Ovary (tissue), 7 donors: ENCODE measurements at regions not wholly inside any gene's neighbourhood (a gene's known extent, or its start where the extent isn't known, plus 50 kb on each side); places are given as distances from the start of the nearest gene placed in this dataset.
A peak's percentile ranks its signal among the peaks of the same experiment; 100 is the strongest.

ENCODE experiments used
- DNase-seq, 5 donors: peaks; one replicate each; pipeline ENCODE4 v3.0.0-alpha.2; 2019 to 2020
- H3K27ac ChIP-seq, 2 donors: fragments of 200-600 bp; one replicate each; pipeline versions ENCODE4 v1.5.1 to v1.8.0; 2019 to 2022
- H3K27me3 ChIP-seq: fragments of 200-600 bp; one replicate; pipeline ENCODE4 v1.8.0; 2022
- H3K36me3 ChIP-seq: fragments of 200-600 bp; sonication (generic); one replicate; pipeline ENCODE4 v1.5.1; 2019
- H3K4me1 ChIP-seq: one replicate; pipeline ENCODE4 v1.8.1; 2013; ENCODE audit warnings: mild to moderate bottlenecking, moderate library complexity; ENCODE audit not compliant: insufficient read depth
- H3K4me3 ChIP-seq: fragments of 200-600 bp; sonication (generic); one replicate; pipeline ENCODE4 v1.5.1; 2017
- H3K9me3 ChIP-seq, 2 donors: fragments of 200-600 bp in 1 of 2; sonication (generic) in 1 of 2; one replicate each; pipeline versions ENCODE4 v1.5.1 to v1.8.1; 2013 to 2019; ENCODE audit warnings: mild to moderate bottlenecking in 1 of 2, moderate library complexity in 1 of 2
- EP300 ChIP-seq: sonication (generic); formaldehyde crosslinking; IDR thresholded peaks from one replicate; pipeline ENCODE4 v1.6.1; 2017; ENCODE audit warnings: antibody characterized with exemption
- POLR2A ChIP-seq: fragments of 450-650 bp; IDR thresholded peaks from one replicate; pipeline ENCODE4 v1.6.1; 2017; ENCODE audit warnings: antibody characterized with exemption, mild to moderate bottlenecking, moderate library complexity
- WGBS, 3 donors: extraction: QIAGEN DNeasy Blood & Tissue Kit in 1 of 3; methylation state at CpG; one replicate each; pipeline versions ENCODE4 v1.1.5 to v1.1.7; 2013 to 2017; 5-methylcytosine and 5-hydroxymethylcytosine counted together
- intact Hi-C, 4 donors: fragments of 100-400 bp; cut with DNase I; formaldehyde crosslinking; loops; one replicate each; pipeline versions ENCODE4 v1.11.0 to v1.15.1; 2022 to 2023
- TF ChIP-seq, protein P1 (sequence below), 3 donors: fragments of 450-650 bp in 2 of 3; fragments of 200-600 bp in 1 of 3; IDR thresholded peaks; one replicate each; pipeline versions ENCODE4 v1.5.1 to v1.8.0; 2016 to 2022; ENCODE audit warnings: antibody characterized with exemption in 3 of 3, mild to moderate bottlenecking in 1 of 3
- donor health status: DM: no; HTN: no; CAD: no; lungs with moderate emphysema.
- donor health status: DM: no; HTN: no; CAD: no.
- donor health status: Bipolar disorder and iron deficiency.
- donor health status: DM: no; HTN: no; CAD: no.
- donor health status: DM: yes; HTN: yes; CAD: no.

DNA sequence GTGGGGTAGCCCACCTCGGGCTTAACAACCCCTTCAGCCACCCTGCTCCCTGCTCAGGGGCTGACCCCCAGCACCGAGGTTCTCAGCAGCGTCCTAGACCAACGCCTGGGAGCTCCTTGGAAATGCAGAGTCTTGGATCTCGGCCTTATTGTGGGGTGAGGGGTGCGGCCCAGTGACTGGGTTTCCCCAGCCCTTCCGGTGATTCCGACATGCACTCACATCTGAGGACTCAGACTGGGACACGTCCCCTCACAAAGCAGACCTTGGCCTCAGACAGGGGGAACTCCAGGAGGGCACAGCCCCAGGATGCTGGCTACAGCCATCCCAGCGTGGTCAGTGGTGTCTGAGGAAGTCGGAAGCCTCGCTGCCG, 117.7 kb downstream of the RFLNA start:
- TF ChIP-seq, protein P1, sequence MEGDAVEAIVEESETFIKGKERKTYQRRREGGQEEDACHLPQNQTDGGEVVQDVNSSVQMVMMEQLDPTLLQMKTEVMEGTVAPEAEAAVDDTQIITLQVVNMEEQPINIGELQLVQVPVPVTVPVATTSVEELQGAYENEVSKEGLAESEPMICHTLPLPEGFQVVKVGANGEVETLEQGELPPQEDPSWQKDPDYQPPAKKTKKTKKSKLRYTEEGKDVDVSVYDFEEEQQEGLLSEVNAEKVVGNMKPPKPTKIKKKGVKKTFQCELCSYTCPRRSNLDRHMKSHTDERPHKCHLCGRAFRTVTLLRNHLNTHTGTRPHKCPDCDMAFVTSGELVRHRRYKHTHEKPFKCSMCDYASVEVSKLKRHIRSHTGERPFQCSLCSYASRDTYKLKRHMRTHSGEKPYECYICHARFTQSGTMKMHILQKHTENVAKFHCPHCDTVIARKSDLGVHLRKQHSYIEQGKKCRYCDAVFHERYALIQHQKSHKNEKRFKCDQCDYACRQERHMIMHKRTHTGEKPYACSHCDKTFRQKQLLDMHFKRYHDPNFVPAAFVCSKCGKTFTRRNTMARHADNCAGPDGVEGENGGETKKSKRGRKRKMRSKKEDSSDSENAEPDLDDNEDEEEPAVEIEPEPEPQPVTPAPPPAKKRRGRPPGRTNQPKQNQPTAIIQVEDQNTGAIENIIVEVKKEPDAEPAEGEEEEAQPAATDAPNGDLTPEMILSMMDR (IDR thresholded peaks at IDR 0.05) = no peak
- TF ChIP-seq EP300 = no peak
- no peak for TF ChIP-seq POLR2A
- Histone ChIP-seq H3K27me3 (no peaks in the 10 kb centered on the region), H3K9me3 (no peaks in the 10 kb centered on the region), H3K4me1 (peaks cover 18% of the 10 kb centered on the region), H3K36me3 (no peaks in the 10 kb centered on the region), H3K27ac (peak overlapping the region in 1 of 2 donors; percentile 36), H3K4me3 (no peak overlapping the region)
- peak in 1 of 5 donors; percentile 41 for DNase-seq
- intact Hi-C loops = no loop called here
- WGBS, 3 donors = 63 to 74% (median 63%) methylated on average over 11 to 13 of the region's 13 CpGs

DNA sequence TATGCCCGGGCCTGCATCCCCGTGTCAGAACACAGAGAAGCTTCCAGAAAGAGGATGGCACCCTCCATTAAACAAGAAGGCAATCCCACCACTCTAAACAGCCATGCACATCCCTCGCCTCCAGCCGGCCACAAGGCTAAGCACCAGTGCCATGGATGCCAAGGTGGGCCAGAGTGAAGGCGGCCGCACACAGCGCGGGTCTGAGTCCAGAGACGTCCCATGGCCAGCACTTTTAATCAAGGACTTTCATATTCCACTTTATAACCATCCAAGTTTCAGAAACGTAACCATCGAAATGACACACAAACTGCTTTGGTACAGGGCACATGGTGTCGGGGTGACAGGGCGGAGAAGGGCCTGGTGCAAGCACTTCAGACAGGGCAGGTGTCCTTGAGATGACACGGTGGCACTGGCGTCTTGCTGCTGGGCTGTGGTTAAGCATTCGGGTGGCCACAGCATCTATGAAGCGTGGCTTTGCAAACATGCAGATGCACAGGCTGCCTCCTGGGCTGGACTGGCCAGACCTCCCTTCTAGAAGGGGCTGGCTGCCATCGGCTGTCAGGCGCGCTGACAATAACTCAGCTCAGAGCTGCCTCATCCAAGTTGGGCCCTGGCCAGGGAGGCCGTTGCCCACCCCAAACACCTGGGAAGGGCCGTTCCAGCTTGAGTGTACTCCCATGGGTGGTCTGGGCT, 117.2 kb downstream of the RFLNA start:
- H3K9me3 ChIP-seq = no peaks in the 10 kb centered on the region
- H3K4me1 ChIP-seq = peaks cover 18% of the 10 kb centered on the region
- no peak overlapping the region for H3K4me3 ChIP-seq
- peak overlapping the region; percentile 36 to 66 for H3K27ac ChIP-seq
- intact Hi-C loops = no loop called here
- no peaks in the 10 kb centered on the region for H3K27me3 ChIP-seq
- no peaks in the 10 kb centered on the region for H3K36me3 ChIP-seq
- DNase-seq = peak in 1 of 5 donors; percentile 48
- TF ChIP-seq POLR2A (peak; percentile 8), EP300 (no peak)
- 78 to 81% (median 80%) methylated on average over 20 to 22 of the region's 22 CpGs for WGBS, 3 donors

DNA sequence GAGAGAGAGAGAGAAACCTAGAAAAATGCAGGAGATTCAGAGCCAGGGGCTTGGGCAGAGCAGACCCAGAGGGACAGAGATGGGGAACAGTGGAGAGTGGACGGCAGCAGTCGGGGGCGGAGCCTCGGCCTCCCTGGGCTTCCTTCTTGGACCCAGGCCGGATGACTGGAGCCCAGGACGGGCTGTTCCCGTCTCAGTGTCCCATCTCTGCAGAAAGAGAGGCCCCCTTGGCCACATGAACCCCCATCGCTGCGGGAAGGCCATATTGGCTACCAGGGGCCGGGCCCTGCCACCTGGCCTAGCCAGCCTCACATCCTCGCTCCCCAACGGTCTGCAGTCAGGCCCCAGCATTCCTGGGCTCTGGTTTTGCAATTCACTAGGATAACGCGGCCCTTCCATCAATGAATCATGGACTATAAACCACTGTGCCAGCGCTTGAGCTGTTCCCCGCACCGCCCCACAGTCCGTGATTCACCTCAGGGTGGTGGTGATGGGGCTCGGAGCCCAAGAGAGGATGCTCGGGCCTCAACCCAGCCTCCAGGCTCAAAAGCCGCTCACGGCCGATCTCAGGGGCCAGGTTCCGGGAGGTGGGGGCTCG, 116.5 kb downstream of the RFLNA start:
- intact Hi-C loops = no loop called here
- 23 to 31% (median 27%) methylated on average over 19 to 25 of the region's 25 CpGs for WGBS, 3 donors
- H3K4me3 ChIP-seq = no peak overlapping the region
- H3K27me3 ChIP-seq = no peaks in the 10 kb centered on the region
- peaks cover 18% of the 10 kb centered on the region for H3K4me1 ChIP-seq
- no peaks in the 10 kb centered on the region for H3K36me3 ChIP-seq
- DNase-seq = peak; percentile 56 to 87 (median 78)
- no peaks in the 10 kb centered on the region for H3K9me3 ChIP-seq
- TF ChIP-seq, protein P1 (IDR thresholded peaks at IDR 0.05) = no peak
- TF ChIP-seq EP300 (no peak), POLR2A (peak; percentile 8)
- peak overlapping the region in 1 of 2 donors; percentile 66 for H3K27ac ChIP-seq

DNA sequence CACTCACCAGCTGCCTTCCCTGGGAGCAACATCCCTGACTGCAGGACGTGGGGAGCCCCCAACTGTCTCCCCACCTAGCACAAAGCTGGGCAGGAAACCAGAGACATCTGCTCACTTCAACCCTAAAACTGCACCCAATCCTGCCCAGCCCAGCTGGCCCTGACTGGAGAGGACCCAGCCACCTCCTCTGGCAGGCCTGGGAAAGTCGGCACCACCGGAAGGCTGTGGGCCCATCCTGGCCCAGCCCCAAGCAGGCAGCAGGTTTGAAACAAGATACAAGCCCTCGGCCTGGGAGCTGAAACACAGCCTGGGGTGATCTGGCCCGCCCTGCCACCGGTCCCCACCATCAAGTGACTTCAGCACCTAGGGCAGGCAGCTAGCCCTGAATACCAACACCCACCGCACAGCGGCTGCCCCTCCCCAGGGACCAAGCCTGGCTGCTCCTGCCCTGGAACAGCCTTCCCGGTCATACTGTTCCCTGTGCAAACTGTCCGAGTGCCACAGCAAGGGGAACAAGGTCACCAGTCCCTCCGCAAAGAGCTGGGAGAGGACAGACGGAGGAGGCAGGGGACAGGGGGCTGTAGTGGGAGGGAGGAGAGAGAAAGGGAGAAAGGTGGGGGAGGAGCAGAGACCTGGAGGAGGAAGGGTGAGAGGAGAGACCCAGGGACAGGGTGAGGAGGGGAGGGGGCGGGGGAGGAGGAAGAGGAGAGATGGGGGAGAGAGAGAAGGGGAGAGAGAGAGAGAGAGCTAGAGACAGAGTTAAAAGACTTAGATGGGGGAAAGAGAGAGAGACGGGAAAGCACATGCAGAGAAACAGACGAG, 115.7 kb downstream of the RFLNA start:
- no peak overlapping the region for H3K4me3 ChIP-seq
- intact Hi-C loops = no loop called here
- TF ChIP-seq EP300 (no peak), POLR2A (no peak)
- TF ChIP-seq, protein P1 (IDR thresholded peaks at IDR 0.05) = no peak
- no peak for DNase-seq
- 39 to 54% (median 45%) methylated on average over 15 of the region's 15 CpGs for WGBS, 3 donors
- H3K36me3 ChIP-seq = no peaks in the 10 kb centered on the region
- H3K27ac ChIP-seq = peak overlapping the region in 1 of 2 donors; percentile 66
- H3K27me3 ChIP-seq = no peaks in the 10 kb centered on the region
- H3K4me1 ChIP-seq = peaks cover 18% of the 10 kb centered on the region
- no peaks in the 10 kb centered on the region for H3K9me3 ChIP-seq
